HG03342 (cell line): ENCODE measurements at regions not wholly inside any gene's neighbourhood (a gene's known extent, or its start where the extent isn't known, plus 50 kb on each side); places are given as distances from the start of the nearest gene placed in this dataset.

Experiments used
- ATAC-seq: cut with Tn5 transposase; IDR thresholded peaks from one replicate; pipeline ENCODE4 v1.9.1; 2021; ENCODE audit warnings: mild to moderate bottlenecking, moderate library complexity; ENCODE audit not compliant: unreplicated experiment

DNA sequence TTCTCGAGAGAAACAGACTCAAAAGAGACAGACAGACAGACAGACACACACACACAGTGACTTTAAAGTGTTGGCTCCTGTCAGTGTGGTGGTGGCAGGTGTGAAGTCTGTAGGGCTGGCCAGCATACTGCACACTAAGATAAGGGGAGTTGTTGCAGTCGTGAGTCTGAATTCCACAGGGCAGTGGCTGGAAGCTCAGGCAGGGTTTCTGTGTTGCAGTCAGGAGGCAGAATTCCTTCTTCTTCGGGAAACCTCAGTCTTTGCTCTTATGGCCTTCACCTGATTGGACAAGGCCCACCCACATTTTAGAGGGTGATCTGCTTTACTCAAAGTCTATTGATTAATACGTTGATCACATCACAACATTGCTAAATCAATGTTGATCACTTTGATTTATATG, 478.4 kb upstream of the HS6ST1 start:
- ATAC-seq = no peak

DNA sequence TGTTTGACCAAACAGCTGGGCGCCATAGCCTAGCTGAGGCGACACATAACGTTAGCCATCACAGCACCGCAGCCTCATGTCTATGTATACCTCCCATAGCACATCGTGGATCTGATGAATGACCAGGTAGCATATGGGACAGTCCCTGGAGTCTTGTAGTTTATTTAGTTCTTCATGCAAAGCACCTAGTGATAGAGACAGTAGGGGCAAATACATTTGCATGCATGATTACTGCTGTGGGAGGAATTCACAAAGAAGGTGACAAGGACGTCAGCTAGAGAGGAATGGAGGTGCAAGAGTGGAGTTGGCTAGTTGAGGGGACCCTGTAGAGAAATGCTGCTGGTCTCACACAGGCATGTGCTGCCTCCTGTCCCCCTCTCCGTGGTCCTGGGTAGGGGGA, 478.9 kb upstream of the HS6ST1 start:
- ATAC-seq = no peak

DNA sequence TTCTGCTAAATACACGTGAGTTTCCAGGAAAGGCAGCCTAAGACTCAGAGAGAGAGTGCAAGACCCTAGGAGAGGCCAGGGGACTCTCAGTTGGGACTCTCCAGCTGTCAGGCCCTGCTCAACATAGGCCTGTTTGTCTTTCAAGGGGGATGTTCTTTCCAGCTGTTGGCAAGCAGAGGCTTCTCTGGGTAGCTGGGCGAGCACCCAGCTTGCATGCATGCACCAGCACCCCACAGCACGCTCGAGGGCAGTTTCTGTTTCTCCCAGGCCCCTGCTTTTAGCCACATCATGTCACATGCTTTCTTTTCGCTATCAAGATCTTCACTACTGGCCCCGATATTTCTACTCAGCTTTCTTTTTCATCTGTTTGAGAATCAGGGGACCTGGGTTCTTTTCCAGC, 479.3 kb upstream of the HS6ST1 start:
- no peak for ATAC-seq

DNA sequence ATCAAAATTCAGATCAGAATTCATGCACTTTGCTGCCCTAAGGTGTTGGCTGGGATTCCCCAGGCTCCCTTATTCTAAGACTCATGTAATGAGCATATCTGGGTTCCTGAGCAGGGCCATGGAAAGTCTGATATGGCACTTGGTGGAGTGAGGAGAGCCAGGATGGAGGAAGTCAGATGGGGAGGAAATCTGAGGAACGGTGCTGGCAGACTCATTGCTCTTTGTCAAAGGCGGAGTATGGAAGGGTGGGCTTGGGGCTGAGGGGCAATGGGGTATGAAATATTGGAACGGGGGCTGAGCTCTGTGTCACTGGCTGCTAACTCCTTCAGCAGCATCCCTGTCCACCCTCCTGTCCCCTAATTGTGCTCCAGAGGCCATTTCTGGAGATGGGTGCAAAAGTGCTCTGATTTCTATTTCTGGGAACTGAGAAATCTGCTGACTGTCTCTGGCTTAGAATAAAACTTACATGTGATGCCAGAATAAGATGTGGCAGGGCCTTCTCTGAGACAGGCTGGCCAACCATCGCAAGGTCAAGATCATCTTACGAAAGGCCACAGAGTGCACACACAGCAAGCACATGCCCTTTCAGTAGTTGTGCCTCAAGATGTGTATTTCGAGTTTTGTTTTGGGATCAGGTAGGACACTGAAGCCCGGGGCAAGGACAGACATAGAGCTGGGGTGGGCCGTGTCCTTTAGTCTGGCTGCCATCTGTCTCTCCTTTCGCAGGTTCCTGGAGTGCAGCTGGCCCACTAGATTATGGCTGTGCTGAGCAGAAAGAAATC, 480.0 kb upstream of the HS6ST1 start:
- no peak for ATAC-seq

DNA sequence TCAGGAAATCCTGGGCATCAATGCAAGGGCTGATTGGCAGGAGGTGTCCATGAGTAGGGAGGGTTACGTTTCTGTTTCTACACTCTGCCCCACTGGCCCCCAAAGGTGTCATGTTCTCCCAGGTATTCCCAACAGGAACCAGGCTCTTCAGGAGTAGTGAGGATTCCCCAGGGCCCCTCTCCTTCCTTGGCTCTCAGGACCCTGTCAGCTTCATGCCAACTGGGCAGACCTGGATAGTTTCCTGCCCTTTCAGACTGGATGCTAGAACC, 480.6 kb upstream of the HS6ST1 start:
- no peak for ATAC-seq

DNA sequence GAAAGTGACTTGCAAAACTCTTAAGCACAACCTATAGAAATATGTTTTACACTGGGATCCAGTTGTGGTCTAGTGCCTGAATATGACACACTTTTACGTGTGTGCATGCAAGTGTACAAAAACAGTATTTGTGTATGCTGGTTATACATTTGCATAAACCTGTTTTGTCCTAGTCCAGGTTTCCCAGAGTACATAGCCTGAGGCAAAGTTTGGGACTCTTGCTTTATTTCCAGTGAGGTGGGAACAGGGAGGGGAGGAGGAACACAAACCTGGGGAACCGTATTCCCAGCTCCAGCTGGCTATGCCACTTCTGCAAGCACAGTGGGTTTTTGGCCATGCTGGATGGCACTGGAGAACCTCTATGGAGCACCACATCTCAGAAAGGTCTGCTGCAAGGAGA, 481.1 kb upstream of the HS6ST1 start:
- no peak for ATAC-seq

DNA sequence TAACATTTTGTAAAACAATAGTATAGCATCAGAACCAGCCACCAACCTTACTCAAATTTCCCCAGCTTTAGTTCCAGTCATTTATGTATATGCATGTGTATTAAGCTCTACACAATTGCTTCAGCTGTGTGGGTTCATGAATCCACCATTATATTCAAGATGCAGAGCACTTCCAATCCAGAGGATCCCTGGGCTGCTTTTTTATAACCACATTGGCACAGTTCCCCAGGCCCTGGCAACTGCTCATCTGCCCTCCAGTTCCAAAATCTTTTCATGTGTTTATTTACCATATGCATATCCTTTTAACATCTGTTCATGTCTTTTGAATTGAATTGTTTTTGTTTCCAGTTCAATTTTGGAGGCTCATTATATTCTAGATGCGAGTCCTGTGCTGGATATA, 482.9 kb upstream of the HS6ST1 start:
- ATAC-seq = no peak

DNA sequence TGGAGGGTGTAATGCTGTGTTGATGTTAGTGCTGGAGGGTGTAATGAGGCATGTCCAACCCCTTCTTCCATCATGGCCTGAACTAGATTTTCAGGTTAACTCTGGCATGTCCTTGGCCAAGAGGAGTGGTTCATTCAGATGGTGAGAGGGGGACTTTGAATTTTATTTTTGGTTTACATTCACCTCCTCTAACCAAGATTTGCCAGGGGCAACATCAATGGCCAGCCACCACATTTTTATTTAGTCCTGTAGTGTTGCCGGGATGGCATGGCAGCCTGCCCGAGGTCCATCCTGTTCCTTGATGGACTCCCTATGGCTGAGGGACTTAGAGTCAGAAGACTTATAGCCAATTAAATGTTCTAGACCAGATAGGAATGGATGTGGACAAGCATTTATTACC, 484.6 kb upstream of the HS6ST1 start:
- no peak for ATAC-seq

DNA sequence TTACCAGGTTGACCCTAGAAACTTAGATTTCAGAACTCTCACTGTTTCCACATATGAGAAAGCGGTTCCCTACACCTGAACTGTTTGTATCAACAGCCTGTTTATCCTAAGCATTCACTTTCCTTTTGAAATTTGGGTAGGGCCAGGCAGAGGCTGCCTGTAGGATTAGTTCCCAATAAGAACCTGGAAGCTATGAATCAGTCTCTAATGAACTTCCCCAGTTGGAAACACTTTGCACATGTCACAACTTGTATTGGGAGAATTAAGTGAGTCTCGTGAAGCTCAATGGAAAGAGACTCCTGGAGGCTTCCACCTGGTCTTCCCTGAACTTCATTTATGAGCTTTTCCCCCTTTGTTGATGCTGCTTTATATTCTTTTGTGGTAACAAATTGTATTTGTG, 486.6 kb upstream of the HS6ST1 start:
- no peak for ATAC-seq

DNA sequence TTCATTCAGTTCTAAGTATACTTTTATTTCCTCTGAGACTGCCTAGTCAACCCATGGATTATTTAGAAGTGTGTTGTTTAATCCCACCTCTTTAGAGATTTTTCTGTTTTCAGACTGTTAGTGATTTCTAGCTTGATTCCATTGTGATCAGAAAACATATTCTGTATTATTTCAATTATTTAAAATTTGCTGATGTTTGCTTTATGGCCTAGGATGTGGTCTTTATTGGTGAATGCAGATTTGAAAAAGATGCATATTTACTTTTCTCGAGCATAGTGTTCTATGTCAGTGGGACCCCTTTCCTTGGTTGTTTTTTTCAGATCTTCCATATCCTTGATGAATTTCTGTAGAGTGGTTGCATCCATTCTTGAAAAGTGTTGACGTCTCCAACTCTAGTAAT, 487.2 kb upstream of the HS6ST1 start:
- ATAC-seq = no peak

DNA sequence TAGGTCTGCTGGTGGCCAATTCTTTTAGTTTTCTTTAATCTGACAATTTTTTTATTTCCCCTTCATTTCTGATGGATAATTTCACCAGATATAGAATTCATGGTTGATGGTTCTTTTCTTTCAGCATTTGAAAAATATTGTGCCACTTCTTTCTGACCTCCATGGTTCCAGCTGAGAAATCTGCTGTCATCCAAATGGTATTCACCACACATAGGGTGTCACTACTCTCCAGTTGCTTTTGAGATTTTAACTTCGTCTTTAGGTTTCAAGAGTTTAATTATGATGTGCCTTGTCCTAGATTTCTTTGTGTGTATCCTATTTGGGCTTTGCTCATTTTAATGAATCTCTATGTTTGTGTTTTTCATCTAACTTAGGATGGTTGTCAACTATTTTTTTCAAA, 488.6 kb upstream of the HS6ST1 start:
- no peak for ATAC-seq

DNA sequence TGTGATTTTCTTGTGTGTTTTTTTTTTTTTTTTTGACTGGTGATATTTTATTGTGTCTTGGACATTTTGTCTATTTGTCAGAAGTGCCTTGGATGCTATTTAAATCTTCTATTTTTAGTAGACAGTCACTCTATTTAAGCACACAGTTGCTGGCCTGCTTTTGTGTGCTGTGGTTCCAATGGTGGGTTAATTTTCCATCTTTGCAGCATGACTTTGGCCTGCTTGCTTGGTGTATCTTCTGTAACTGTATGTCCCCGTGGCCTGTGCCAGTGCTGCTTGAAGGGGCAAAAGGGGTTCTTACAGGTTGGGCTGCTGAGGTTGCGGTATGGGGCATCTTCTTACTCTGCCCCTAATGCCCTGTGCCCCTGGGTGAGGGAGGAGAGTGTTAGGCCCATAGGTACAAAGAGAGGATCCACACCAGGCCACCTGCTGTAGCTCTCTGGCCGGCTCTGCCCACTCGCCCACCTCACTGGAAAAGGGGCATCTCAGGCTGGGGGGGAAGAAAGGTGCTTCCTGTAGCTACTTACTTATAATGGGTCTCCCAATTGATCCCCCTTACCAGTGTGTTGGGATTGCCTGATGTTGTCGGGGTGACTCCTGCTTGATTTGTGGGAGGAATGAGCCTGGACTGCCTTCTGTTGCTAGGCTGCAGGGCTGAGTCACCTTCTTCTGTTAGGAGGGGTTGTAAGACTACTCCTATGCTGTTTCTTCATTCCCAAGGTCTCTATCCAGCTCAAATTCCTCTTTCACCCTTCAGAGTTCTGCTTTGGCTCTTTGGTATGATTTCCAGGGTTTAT, 490.0 kb upstream of the HS6ST1 start:
- no peak for ATAC-seq

DNA sequence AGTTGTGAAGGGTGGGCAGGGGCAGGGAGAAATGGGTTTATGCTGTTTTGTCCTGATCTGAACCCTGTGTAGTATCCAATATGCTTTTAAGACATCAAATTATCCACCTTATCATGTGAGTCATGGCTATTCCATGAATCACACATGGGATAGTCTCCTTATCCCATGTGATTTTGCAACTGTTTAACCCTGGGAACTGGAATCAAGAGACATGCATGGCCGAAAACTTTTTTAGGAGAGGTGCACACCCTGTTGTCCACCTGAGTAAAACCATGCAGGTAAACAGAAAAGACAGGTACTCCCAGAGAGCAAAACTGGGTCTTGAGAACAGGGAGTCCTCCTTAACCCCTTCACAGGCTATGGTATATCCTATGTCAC, 490.6 kb upstream of the HS6ST1 start:
- ATAC-seq = no peak

DNA sequence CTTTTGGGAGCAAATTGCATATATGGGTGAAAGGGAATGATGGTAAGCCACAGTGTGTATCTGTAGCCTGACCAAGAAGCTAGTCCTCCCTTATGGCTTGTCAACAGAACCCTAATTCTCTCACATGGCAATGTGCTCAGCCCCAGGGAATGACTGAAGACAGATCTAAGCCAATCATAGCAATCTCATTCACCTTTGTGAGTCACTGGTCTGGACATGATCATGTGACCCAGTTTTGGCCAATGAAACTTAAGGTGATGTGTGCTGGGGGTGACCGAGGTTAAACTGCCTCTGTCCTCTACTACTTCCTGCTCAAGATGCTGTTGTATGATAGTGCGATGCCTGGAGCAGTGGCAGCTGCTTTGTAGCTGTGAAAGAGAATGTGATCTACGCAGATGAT, 491.2 kb upstream of the HS6ST1 start:
- no peak for ATAC-seq

DNA sequence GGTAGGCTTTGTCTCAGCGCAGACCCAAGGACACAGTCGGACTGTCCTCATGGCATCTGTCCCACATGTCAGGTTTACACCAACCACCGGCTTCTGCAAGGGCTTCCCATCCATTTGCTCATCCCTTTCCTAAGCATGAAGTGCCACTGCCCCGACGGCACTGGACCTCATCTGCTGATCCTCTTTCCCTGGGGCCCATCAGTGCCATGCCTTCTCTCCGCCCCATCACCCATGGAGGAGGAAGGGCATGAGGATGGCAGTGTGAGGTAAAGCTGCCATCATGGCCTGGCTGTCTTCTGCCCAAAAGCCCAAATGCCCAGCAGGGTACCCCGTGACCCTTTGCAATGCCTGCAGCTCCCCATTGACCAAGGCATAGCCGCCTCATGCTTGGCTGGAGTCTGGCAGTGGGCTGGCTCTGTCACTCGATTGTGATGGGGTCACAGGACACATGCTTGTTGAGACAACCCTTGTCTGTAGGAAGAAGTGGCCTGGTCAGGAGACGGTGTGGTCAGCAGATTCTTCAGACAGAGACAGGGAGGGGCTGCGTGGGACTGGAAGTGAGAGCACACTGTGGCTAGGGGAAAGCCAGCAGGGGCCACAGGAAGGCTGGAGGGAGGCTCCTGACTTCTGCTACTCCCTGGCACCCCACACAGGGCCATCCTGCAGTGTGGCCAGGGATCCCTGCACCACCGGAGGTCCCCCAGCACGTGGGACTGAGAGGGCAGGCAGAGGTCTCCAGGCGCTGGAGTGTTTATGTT, 493.7 kb upstream of the HS6ST1 start:
- no peak for ATAC-seq

DNA sequence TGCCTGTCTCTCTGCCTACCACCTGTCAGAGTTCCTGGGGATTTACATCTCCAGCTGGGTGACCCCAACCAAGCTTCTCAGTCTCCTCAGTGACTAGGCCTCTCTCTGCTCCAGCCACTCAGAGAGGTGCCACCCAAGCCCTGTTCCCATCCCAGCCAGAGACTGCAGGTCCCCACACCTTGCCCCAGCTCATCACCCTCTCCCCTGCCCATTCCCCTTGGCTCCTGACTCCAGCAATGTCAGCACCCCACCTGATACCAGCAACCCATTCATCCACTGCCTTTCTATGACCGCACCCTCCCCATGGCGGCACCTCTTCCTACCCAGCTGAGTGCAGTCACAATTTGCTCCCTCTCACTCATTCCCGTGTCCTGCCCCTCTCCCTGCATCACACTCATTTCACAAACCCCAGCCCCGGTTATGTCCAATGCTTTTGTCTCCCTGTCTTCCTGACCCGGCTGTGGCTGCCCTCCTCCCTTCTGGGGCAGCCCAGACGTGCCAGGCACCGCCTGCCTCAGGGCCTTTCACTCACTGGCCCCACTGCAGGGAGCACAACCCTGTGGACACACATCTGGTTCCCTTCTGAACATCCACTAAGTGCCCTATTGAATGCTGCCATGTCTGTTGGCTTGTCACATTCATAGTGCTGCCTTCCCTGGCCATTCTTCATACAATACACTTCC, 494.8 kb upstream of the HS6ST1 start:
- ATAC-seq = no peak

DNA sequence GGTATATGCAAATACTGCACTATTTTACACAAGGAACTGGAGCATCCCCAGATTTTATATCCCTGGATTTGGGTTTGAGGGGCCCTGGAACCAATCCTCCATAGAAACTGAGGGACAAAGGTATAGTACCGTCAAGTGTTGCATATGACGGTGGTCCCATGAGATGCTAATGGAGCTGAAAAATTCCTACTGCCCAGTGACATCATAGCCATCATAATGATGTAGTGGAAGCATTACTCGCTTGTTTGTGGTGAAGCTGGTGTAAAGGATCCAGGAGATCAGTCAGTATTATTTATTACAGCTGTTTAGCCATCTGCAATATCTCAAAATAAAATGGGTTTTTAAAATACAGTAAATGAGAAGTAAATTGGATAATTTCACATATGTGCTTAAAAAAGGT, 496.6 kb upstream of the HS6ST1 start:
- no peak for ATAC-seq

DNA sequence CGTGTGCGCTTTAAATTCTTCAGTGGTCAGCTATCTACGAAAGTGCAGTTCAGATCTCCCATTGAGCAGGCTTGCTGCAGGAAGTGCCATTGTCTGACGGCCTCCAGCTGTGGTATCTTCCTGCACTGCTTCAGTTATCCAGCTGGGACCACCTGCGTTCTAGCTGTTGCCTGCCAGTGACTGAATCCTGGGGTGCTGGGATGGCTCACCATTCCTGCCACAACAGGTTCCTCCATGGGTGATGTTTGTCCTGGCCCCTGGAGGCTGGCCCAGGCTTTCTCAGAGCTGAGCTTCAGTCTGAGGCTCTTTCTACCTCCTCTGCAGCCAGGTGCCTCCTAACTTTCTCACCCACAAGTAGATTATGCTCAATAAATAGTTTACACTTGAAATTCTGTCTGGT, 498.5 kb upstream of the HS6ST1 start:
- no peak for ATAC-seq

DNA sequence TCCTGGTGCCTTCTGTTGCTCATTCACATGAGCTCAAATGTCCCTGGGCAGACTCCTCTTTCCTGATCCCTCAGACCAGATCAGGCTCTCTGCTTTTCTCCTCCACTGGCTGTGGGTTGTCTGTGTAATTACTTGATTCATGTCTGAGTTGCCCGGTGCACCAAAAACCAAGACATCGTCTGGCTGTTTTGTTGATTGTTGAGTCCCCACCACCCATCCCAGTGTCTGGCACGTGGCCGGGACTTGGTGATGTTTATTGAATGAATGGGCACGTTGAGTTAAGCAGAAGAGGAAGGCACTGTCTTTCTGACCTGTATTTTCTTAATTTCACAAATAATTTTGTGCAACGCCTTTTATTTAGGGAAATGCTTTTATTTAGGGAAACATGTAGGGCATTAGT, 499.1 kb upstream of the HS6ST1 start:
- ATAC-seq = no peak

DNA sequence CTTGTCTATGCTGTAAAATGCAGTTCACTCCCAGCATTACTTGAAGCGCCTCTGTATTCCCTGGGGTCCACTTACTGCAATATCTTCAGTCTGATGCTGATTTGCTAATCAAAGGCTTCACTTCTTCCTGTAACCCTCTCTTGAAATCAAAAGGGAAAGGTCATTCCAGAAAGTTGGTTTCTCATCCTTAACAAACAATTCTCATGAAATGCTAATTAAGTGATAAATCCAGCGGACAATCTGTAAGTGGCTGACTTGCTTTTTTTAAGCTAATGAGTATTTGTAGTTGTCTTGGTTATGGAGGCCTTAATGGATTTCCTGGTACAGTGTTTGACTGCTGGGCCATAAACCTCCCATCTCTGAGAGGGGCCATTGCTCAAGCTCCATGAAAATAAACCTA, 499.6 kb upstream of the HS6ST1 start:
- no peak for ATAC-seq

DNA sequence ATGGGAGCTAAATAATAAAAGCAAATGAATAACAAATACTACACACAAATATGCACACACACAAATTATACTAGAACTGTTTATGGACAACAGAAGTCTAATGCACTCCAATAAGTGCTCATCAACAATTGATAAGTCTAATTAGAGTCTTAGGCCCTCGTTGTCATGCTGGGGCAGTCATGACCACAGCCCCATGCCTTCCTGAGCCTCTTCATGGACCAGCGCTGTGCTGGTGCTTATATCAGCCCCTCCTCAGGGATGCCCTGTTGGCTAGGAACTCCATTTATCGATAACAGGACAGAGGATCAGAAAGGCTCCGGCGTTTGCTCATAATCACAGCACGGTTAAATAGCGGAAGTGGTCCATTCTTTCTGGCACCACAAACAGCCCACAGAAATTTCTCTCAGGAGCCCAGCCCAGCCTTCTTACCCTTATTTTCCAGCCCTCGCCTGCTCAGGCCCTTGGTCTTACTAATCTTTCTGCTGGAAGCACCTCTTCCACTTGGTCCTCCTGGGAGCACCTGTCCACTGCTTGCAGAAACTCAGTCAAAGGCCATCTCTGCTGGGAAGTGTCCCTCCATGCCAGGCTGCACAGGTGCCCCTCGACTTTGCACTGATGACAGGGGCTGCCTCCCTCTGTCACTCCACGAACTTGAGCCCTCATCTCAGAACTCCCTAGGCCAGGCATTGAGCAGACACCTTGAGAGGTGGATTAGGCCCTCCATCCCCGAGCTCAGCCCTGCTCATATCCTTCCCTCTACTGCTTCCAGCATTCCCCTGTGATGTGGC, 500.2 kb upstream of the HS6ST1 start:
- no peak for ATAC-seq
